ENCODE measurements at regions not wholly inside any gene's neighbourhood (a gene's known extent, or its start where the extent isn't known, plus 50 kb on each side); places are given as distances from the start of the nearest gene placed in this dataset.
"Not testable (repeated sequence)": the region's sequence is repeated elsewhere in the genome, so short reads cannot be mapped to it uniquely, and the experiment has no call there.

DNA sequence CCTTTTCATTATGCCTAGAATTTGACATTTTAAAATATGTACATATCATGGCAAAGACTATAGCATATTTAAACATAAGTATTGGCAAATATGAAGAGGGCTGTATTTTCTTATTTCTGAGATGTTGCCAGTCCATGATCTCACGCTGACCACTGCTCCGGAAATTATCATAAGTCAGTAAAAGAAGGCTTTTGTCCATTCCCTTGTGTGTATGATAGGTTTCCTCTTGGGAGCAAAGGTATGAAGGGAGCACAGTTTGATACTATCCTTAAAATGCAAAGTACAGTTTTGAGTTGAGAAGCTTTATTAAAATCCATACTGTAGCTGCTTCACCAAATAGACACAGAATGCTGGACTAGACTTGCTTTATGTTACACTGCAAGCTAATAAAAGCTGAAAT is 52.6 kb upstream of the AGA start:
- Histone ChIP-seq H3K27ac (no peak overlapping the region), H3K9me3 (no peaks in the 10 kb centered on the region), H3K36me3 (no peaks in the 10 kb centered on the region), H3K27me3 (no peaks in the 10 kb centered on the region), H3K4me3 (no peak overlapping the region), H3K4me1 (no peaks in the 10 kb centered on the region)
- DNase-seq (no peak), ATAC-seq (no peak)
- TF ChIP-seq, protein P1, sequence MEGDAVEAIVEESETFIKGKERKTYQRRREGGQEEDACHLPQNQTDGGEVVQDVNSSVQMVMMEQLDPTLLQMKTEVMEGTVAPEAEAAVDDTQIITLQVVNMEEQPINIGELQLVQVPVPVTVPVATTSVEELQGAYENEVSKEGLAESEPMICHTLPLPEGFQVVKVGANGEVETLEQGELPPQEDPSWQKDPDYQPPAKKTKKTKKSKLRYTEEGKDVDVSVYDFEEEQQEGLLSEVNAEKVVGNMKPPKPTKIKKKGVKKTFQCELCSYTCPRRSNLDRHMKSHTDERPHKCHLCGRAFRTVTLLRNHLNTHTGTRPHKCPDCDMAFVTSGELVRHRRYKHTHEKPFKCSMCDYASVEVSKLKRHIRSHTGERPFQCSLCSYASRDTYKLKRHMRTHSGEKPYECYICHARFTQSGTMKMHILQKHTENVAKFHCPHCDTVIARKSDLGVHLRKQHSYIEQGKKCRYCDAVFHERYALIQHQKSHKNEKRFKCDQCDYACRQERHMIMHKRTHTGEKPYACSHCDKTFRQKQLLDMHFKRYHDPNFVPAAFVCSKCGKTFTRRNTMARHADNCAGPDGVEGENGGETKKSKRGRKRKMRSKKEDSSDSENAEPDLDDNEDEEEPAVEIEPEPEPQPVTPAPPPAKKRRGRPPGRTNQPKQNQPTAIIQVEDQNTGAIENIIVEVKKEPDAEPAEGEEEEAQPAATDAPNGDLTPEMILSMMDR (IDR thresholded peaks at IDR 0.05): no peak
- intact Hi-C loops (cut with DNase I): no loop called here

DNA sequence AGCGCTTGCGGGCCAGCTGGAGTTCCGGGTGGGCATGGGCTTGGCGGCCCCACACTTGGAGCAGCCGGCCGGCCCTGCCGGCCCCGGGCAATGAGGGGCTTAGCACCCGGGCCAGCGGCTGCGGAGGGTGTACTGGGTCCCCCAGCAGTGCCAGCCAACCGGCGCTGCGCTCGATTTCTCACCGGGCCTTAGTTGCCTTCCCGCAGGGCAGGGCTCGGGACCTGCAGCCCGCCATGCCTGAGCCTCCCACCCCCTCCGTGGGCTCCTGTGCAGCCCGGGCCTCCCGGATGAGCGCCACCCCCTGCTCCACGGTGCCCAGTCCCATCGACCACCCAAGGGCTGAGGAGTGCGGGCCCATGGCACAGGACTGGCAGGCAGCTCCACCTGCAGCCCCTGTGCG is 53.4 kb upstream of the AGA start:
- H3K36me3 ChIP-seq; H3K4me1 ChIP-seq; H3K27ac ChIP-seq; ATAC-seq; H3K4me3 ChIP-seq; H3K9me3 ChIP-seq; DNase-seq; intact Hi-C loops (cut with DNase I); H3K27me3 ChIP-seq: not testable (repeated sequence)

DNA sequence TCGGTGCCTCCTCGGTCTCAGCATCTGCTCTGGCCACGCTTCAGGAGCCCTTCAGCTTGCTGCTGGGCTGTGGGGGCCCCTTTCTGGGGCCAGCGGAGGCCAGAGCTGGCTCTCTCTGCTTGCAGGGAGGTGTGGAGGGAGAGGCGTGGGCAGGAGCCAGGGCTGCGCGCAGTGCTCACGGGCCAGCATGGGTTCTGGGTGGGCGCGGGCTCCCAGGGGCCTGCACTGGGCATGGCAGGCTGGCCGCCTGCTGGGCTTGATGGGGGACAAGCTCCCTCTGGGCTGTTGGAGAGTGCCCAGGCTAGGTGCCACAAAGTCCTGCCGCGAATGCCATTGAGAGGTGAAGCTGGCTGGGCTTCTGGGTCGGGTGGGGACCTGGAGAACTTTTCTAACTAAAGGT is 57.3 kb upstream of the AGA start:
- DNase-seq: no peak
- intact Hi-C loops (cut with DNase I): no loop called here
- no peak overlapping the region for H3K4me3 ChIP-seq
- H3K36me3 ChIP-seq: no peaks in the 10 kb centered on the region
- no peak overlapping the region for H3K27ac ChIP-seq
- TF ChIP-seq, protein P1 (IDR thresholded peaks at IDR 0.05): no peak
- no peak for ATAC-seq
- no peaks in the 10 kb centered on the region for H3K9me3 ChIP-seq
- no peaks in the 10 kb centered on the region for H3K4me1 ChIP-seq
- no peaks in the 10 kb centered on the region for H3K27me3 ChIP-seq

DNA sequence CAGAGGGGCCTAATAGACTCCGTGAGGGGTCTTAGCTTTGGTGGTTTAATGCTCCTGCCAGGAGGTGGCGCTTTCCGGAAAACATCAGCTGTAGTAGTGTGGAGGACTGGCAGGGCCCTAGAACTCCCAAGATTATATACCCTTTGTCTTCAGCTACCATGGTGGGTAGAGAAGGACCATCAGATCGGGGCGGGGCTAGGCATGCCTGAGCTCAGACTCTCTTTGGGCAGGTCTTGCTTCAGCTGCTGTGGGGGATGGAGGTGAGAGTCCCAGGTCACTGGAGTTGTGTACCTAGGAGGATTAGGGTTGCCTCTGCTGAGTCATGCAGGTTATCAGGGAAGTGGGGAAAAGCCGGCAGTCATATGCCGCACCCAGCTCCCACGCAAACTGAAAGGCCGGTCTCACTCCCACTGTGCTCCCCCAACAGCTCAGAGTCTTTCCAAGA is 63.0 kb upstream of the AGA start:
- intact Hi-C loops (cut with DNase I): no loop called here
- no peak for ATAC-seq
- TF ChIP-seq, protein P1 (IDR thresholded peaks at IDR 0.05): no peak
- Histone ChIP-seq H3K4me3 (no peak overlapping the region), H3K36me3 (no peaks in the 10 kb centered on the region), H3K27me3 (no peaks in the 10 kb centered on the region), H3K27ac (no peak overlapping the region), H3K4me1 (no peaks in the 10 kb centered on the region), H3K9me3 (no peaks in the 10 kb centered on the region)
- no peak for DNase-seq

DNA sequence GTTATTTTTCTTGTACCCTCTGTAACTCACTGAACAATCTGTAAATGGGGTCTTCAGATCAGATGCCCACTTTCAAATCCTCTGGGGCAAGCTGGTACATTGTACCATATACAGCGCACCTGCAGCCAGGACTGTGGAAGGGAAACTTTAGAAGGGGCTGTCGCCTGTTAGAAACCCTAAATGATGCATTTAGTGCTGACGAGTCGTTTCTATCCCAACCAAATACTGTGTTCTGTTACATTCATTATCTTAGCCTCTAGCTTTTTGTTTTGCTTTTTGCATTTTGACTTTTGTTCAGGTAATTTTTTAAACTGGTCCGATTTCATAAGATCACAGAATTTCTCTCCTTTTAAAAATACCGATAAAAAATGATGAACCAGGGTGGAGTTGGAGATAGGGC is 66.4 kb upstream of the AGA start:
- Histone ChIP-seq H3K36me3 (no peaks in the 10 kb centered on the region), H3K4me3 (no peak overlapping the region), H3K4me1 (no peaks in the 10 kb centered on the region), H3K27ac (no peak overlapping the region), H3K27me3 (no peaks in the 10 kb centered on the region), H3K9me3 (no peaks in the 10 kb centered on the region)
- no peak for DNase-seq
- ATAC-seq: no peak
- intact Hi-C loops (cut with DNase I): no loop called here
- TF ChIP-seq, protein P1 (IDR thresholded peaks at IDR 0.05): no peak

DNA sequence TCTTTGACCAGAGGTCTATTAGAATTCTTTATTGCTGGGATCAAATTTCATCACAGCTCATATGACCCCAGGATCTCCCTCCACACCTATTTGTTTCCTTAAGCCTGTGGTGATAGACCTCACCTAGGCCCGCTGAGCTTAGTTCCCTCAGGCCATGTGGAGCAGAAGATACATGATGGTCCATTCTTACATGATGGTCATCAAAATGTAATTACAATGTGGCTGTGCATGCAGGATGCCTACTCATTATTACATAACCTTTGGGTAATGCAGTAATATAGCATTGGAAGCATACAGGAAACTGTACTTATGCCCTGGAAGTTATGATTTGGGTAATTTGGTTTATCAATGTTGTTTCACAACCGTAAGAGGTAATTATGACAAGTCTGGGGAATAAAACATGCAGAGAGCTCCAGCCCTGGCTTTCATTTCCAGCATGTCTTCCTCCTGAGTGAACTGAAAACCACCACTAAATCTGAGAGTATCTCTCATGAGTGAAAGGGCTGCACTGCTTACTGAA is 67.0 kb upstream of the AGA start:
- ATAC-seq: no peak
- intact Hi-C loops (cut with DNase I): no loop called here

More for the DNA sequence above, 67.0 kb upstream of the AGA start:
- no peak overlapping the region for H3K27ac ChIP-seq
- H3K4me3 ChIP-seq: no peak overlapping the region
- no peaks in the 10 kb centered on the region for H3K27me3 ChIP-seq
- no peaks in the 10 kb centered on the region for H3K4me1 ChIP-seq
- DNase-seq: no peak
- TF ChIP-seq, protein P1 (IDR thresholded peaks at IDR 0.05): no peak
- H3K9me3 ChIP-seq: no peaks in the 10 kb centered on the region
- H3K36me3 ChIP-seq: no peaks in the 10 kb centered on the region
